WTC11 (cell line): ENCODE measurements at regions not wholly inside any gene's neighbourhood (a gene's known extent, or its start where the extent isn't known, plus 50 kb on each side); places are given as distances from the start of the nearest gene placed in this dataset.

Experiments used
- ATAC-seq: fragments of 200-7000 bp; cut with Tn5 transposase; 2 replicates; pipeline ENCODE4 v1.10.0; 2021; ENCODE audit warnings: mild to moderate bottlenecking, moderate library complexity
- CTCF ChIA-PET: fragments of 300-600 bp; sonication (Branson Sonifier 250); formaldehyde crosslinking; loops from one replicate; lab custom pipeline; 2021; ENCODE audit warnings: antibody characterized with exemption; lab: Charles Lee
- POLR2A ChIA-PET: fragments of 350-600 bp; sonication (Branson Sonifier 250); formaldehyde crosslinking; loops from one replicate; lab custom pipeline; 2021; ENCODE audit warnings: antibody characterized with exemption; lab: Charles Lee
- DNase-seq: peaks from one replicate; pipeline ENCODE4 v3.0.0; 2021; ENCODE audit warnings: low spot score
- H3K27ac Mint-ChIP-seq: 2 replicates; pipeline ENCODE4 v1.8.0; 2021; ENCODE audit warnings: mixed read lengths
- H3K27me3 Mint-ChIP-seq: 2 replicates; pipeline ENCODE4 v1.8.0; 2021; ENCODE audit warnings: low read depth, mild to moderate bottlenecking, moderate library complexity, mixed read lengths
- H3K36me3 Mint-ChIP-seq: 2 replicates; pipeline ENCODE4 v1.8.0; 2021; ENCODE audit warnings: mixed read lengths
- H3K4me1 Mint-ChIP-seq: 2 replicates; pipeline ENCODE4 v1.8.0; 2022; ENCODE audit warnings: mixed read lengths
- H3K4me3 Mint-ChIP-seq: 2 replicates; pipeline ENCODE4 v1.8.0; 2021; ENCODE audit warnings: mild to moderate bottlenecking, moderate library complexity, mixed read lengths
- H3K9me3 Mint-ChIP-seq: 2 replicates; pipeline ENCODE4 v1.8.0; 2021; ENCODE audit warnings: mixed read lengths
- CREM ChIP-seq: sonication (generic); formaldehyde crosslinking; IDR thresholded peaks from 2 replicates; pipeline ENCODE4 v1.8.1; 2022; ENCODE audit warnings: mild to moderate bottlenecking, missing genetic modification reagents, moderate library complexity
- ESRRA ChIP-seq: sonication (generic); formaldehyde crosslinking; IDR thresholded peaks from 2 replicates; pipeline ENCODE4 v1.8.1; 2022; ENCODE audit warnings: mild to moderate bottlenecking, missing genetic modification reagents, borderline replicate concordance
- GABPB1 ChIP-seq: sonication (generic); formaldehyde crosslinking; IDR thresholded peaks from 2 replicates; pipeline ENCODE4 v1.8.1; 2023; ENCODE audit warnings: mild to moderate bottlenecking, missing genetic modification reagents
- JUN ChIP-seq: sonication (generic); formaldehyde crosslinking; IDR thresholded peaks from 2 replicates; pipeline ENCODE4 v1.8.0; 2023; ENCODE audit warnings: mild to moderate bottlenecking, missing genetic modification reagents
- MYBL2 ChIP-seq: sonication (generic); formaldehyde crosslinking; IDR thresholded peaks from 2 replicates; pipeline ENCODE4 v1.8.1; 2023; ENCODE audit warnings: mild to moderate bottlenecking, moderate library complexity, missing genetic modification reagents
- OVOL2 ChIP-seq: fragments of 250-450 bp; sonication (Bioruptor Pico); IDR thresholded peaks from 2 replicates; pipeline ENCODE4 v1.9.0; 2021; ENCODE audit warnings: mild to moderate bottlenecking, borderline replicate concordance
- SMAD4 ChIP-seq: sonication (generic); formaldehyde crosslinking; IDR thresholded peaks from 2 replicates; pipeline ENCODE4 v1.8.0; 2022; ENCODE audit warnings: mild to moderate bottlenecking, missing genetic modification reagents
- TCF7 ChIP-seq: sonication (generic); formaldehyde crosslinking; IDR thresholded peaks from 2 replicates; pipeline ENCODE4 v1.8.0; 2022; ENCODE audit warnings: mild to moderate bottlenecking, low read depth, missing genetic modification reagents, moderate library complexity
- TEAD1 ChIP-seq: sonication (generic); formaldehyde crosslinking; IDR thresholded peaks from 2 replicates; pipeline ENCODE4 v1.8.0; 2022; ENCODE audit warnings: mild to moderate bottlenecking, missing genetic modification reagents
- TEAD4 ChIP-seq: sonication (generic); formaldehyde crosslinking; IDR thresholded peaks from 2 replicates; pipeline ENCODE4 v1.8.0; 2022; ENCODE audit warnings: mild to moderate bottlenecking, missing genetic modification reagents
- ZNF138 ChIP-seq: sonication (generic); formaldehyde crosslinking; conservative IDR thresholded peaks from 2 replicates; pipeline ENCODE4 v1.8.1; 2022; ENCODE audit warnings: mild to moderate bottlenecking, moderate library complexity, missing genetic modification reagents
- ZNF416 ChIP-seq: fragments of 250-450 bp; sonication (Bioruptor Pico); IDR thresholded peaks from 2 replicates; pipeline ENCODE4 v1.9.0; 2021; ENCODE audit warnings: mild to moderate bottlenecking, inconsistent platforms
- TF ChIP-seq, protein P1 (sequence below): sonication (generic); formaldehyde crosslinking; IDR thresholded peaks from 2 replicates; pipeline ENCODE4 v1.8.1; 2022; ENCODE audit warnings: low read depth, mild to moderate bottlenecking, moderate library complexity, missing genetic modification reagents, borderline replicate concordance
- TF ChIP-seq, protein P2 (sequence below): sonication (generic); formaldehyde crosslinking; IDR thresholded peaks from 2 replicates; pipeline ENCODE4 v1.8.1; 2022; ENCODE audit warnings: mild to moderate bottlenecking, missing genetic modification reagents, moderate library complexity, borderline replicate concordance
- TF ChIP-seq, protein P3 (sequence below): sonication (generic); formaldehyde crosslinking; IDR thresholded peaks from 2 replicates; pipeline ENCODE4 v1.8.0; 2022; ENCODE audit warnings: mild to moderate bottlenecking, missing genetic modification reagents
- TF ChIP-seq, protein P4 (sequence below): sonication (generic); formaldehyde crosslinking; IDR thresholded peaks from 2 replicates; pipeline ENCODE4 v1.8.1; 2022; ENCODE audit warnings: missing genetic modification reagents, borderline replicate concordance
- TF ChIP-seq, protein P5 (sequence below): sonication (generic); formaldehyde crosslinking; IDR thresholded peaks from 2 replicates; pipeline ENCODE4 v1.8.0; 2022; ENCODE audit warnings: missing genetic modification reagents
- TF ChIP-seq, protein P6 (sequence below): sonication (generic); formaldehyde crosslinking; IDR thresholded peaks from 2 replicates; pipeline ENCODE4 v1.8.0; 2022; ENCODE audit warnings: mild to moderate bottlenecking, missing genetic modification reagents
- TF ChIP-seq, protein P7 (sequence below): sonication (generic); formaldehyde crosslinking; IDR thresholded peaks from 2 replicates; pipeline ENCODE4 v1.8.0; 2023; ENCODE audit warnings: missing genetic modification reagents, mild to moderate bottlenecking, borderline replicate concordance
- TF ChIP-seq, protein P8 (sequence below): sonication (generic); formaldehyde crosslinking; IDR thresholded peaks from 2 replicates; pipeline ENCODE4 v1.8.0; 2022; ENCODE audit warnings: mild to moderate bottlenecking, missing genetic modification reagents

DNA sequence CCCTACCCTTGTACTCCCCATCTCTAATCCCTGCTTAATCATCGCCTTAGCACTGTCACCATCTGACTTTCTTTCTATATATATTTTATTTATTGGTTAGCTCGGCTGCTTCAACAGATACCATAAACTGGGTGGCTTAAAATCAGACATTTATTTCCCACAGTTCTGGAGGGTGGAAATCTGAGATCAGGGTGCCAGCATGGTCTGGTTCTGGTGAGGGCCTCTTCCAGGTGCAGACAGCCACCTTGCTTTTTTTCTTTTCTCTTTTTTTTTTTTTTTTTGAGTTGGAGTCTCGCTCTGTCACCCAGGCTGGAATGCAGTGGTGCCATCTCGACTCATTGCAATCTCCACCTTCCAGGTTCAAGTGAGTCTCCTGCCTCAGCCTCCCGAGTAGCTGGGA is 127.5 kb upstream of the ESR1 start:
- Mint-ChIP-seq H3K27ac (no peak overlapping the region), H3K4me3 (no peak overlapping the region), H3K9me3 (no peaks in the 10 kb centered on the region), H3K36me3 (no peaks in the 10 kb centered on the region), H3K27me3 (no peaks in the 10 kb centered on the region), H3K4me1 (peaks cover 25% of the 10 kb centered on the region)
- CTCF ChIA-PET, result no interaction called here
- no peak for TF ChIP-seq ZNF416 (CRISPR knock-in tag)
- TF ChIP-seq, protein P1, sequence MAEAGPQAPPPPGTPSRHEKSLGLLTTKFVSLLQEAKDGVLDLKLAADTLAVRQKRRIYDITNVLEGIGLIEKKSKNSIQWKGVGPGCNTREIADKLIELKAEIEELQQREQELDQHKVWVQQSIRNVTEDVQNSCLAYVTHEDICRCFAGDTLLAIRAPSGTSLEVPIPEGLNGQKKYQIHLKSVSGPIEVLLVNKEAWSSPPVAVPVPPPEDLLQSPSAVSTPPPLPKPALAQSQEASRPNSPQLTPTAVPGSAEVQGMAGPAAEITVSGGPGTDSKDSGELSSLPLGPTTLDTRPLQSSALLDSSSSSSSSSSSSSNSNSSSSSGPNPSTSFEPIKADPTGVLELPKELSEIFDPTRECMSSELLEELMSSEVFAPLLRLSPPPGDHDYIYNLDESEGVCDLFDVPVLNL (CRISPR knock-in tag), result no peak
- no peak for TF ChIP-seq ZNF138 (CRISPR knock-in tag)
- TF ChIP-seq JUN, result no peak
- TF ChIP-seq ESRRA (CRISPR knock-in tag), result no peak
- TF ChIP-seq, protein P2, sequence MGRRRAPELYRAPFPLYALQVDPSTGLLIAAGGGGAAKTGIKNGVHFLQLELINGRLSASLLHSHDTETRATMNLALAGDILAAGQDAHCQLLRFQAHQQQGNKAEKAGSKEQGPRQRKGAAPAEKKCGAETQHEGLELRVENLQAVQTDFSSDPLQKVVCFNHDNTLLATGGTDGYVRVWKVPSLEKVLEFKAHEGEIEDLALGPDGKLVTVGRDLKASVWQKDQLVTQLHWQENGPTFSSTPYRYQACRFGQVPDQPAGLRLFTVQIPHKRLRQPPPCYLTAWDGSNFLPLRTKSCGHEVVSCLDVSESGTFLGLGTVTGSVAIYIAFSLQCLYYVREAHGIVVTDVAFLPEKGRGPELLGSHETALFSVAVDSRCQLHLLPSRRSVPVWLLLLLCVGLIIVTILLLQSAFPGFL (CRISPR knock-in tag), result no peak
- no peak for TF ChIP-seq TEAD4 (CRISPR knock-in tag)
- no peak for TF ChIP-seq SMAD4 (CRISPR knock-in tag)
- TF ChIP-seq, protein P3, sequence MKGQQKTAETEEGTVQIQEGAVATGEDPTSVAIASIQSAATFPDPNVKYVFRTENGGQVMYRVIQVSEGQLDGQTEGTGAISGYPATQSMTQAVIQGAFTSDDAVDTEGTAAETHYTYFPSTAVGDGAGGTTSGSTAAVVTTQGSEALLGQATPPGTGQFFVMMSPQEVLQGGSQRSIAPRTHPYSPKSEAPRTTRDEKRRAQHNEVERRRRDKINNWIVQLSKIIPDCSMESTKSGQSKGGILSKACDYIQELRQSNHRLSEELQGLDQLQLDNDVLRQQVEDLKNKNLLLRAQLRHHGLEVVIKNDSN (CRISPR knock-in tag), result no peak
- TF ChIP-seq, protein P4, sequence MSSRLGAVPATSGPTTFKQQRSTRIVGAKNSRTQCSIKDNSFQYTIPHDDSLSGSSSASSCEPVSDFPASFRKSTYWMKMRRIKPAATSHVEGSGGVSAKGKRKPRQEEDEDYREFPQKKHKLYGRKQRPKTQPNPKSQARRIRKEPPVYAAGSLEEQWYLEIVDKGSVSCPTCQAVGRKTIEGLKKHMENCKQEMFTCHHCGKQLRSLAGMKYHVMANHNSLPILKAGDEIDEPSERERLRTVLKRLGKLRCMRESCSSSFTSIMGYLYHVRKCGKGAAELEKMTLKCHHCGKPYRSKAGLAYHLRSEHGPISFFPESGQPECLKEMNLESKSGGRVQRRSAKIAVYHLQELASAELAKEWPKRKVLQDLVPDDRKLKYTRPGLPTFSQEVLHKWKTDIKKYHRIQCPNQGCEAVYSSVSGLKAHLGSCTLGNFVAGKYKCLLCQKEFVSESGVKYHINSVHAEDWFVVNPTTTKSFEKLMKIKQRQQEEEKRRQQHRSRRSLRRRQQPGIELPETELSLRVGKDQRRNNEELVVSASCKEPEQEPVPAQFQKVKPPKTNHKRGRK (CRISPR knock-in tag), result no peak
- TF ChIP-seq TEAD1 (CRISPR knock-in tag), result no peak
- TF ChIP-seq, protein P5, sequence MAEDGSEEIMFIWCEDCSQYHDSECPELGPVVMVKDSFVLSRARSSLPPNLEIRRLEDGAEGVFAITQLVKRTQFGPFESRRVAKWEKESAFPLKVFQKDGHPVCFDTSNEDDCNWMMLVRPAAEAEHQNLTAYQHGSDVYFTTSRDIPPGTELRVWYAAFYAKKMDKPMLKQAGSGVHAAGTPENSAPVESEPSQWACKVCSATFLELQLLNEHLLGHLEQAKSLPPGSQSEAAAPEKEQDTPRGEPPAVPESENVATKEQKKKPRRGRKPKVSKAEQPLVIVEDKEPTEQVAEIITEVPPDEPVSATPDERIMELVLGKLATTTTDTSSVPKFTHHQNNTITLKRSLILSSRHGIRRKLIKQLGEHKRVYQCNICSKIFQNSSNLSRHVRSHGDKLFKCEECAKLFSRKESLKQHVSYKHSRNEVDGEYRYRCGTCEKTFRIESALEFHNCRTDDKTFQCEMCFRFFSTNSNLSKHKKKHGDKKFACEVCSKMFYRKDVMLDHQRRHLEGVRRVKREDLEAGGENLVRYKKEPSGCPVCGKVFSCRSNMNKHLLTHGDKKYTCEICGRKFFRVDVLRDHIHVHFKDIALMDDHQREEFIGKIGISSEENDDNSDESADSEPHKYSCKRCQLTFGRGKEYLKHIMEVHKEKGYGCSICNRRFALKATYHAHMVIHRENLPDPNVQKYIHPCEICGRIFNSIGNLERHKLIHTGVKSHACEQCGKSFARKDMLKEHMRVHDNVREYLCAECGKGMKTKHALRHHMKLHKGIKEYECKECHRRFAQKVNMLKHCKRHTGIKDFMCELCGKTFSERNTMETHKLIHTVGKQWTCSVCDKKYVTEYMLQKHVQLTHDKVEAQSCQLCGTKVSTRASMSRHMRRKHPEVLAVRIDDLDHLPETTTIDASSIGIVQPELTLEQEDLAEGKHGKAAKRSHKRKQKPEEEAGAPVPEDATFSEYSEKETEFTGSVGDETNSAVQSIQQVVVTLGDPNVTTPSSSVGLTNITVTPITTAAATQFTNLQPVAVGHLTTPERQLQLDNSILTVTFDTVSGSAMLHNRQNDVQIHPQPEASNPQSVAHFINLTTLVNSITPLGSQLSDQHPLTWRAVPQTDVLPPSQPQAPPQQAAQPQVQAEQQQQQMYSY (CRISPR knock-in tag), result no peak
- POLR2A ChIA-PET, result no interaction called here
- DNase-seq (no peak), ATAC-seq (no peak)

DNA sequence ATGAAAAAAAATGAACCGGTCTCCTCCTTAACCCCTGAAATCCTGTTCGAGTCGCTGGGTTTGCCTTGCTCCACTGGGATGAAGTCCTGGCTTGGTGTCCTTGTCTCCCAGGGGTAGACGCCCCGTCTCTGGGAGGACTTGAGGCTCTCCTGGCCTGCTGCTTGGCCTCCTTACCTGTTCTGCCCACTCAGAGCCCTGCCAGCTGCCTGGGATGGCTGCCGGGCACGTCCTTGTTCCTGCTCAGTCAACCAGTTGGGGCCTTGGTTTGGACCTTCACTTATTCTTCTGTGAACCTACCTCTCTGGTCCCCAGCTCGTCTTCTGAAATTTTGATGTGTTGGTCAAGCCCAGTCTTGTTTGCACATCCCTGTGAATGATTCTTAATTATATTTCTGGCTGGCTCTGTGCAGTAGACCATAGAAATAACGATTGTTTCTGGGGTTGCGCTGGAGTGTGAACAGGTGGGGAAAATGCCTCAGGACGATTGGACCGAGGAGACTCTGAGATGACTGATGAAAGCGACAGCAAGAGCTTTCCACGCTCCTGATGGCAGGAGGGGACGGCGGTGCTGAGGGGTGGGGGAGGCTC is 126.5 kb upstream of the ESR1 start:
- H3K27ac Mint-ChIP-seq, result no peak overlapping the region
- CTCF ChIA-PET, result interaction anchor here (1.1 to 1.6 kb wide), 3 partner anchors 32 to 444 kb away, joined by 3 to 5 read pairs (median 4); partner anchors contain the start of gene ESR1
- no peak overlapping the region for H3K4me3 Mint-ChIP-seq
- H3K27me3 Mint-ChIP-seq, result no peaks in the 10 kb centered on the region
- no peaks in the 10 kb centered on the region for H3K9me3 Mint-ChIP-seq
- no peaks in the 10 kb centered on the region for H3K36me3 Mint-ChIP-seq
- POLR2A ChIA-PET, result no interaction called here
- no peak for ATAC-seq
- DNase-seq, result no peak
- H3K4me1 Mint-ChIP-seq, result peaks cover 22% of the 10 kb centered on the region
- TF ChIP-seq, protein P6, sequence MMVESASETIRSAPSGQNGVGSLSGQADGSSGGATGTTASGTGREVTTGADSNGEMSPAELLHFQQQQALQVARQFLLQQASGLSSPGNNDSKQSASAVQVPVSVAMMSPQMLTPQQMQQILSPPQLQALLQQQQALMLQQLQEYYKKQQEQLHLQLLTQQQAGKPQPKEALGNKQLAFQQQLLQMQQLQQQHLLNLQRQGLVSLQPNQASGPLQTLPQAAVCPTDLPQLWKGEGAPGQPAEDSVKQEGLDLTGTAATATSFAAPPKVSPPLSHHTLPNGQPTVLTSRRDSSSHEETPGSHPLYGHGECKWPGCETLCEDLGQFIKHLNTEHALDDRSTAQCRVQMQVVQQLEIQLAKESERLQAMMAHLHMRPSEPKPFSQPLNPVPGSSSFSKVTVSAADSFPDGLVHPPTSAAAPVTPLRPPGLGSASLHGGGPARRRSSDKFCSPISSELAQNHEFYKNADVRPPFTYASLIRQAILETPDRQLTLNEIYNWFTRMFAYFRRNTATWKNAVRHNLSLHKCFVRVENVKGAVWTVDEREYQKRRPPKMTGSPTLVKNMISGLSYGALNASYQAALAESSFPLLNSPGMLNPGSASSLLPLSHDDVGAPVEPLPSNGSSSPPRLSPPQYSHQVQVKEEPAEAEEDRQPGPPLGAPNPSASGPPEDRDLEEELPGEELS (CRISPR knock-in tag), result no peak
- TF ChIP-seq GABPB1 (CRISPR knock-in tag) (no peak), TCF7 (CRISPR knock-in tag) (no peak), OVOL2 (CRISPR knock-in tag) (no peak), MYBL2 (CRISPR knock-in tag) (no peak), CREM (CRISPR knock-in tag) (no peak)
- TF ChIP-seq, protein P7, sequence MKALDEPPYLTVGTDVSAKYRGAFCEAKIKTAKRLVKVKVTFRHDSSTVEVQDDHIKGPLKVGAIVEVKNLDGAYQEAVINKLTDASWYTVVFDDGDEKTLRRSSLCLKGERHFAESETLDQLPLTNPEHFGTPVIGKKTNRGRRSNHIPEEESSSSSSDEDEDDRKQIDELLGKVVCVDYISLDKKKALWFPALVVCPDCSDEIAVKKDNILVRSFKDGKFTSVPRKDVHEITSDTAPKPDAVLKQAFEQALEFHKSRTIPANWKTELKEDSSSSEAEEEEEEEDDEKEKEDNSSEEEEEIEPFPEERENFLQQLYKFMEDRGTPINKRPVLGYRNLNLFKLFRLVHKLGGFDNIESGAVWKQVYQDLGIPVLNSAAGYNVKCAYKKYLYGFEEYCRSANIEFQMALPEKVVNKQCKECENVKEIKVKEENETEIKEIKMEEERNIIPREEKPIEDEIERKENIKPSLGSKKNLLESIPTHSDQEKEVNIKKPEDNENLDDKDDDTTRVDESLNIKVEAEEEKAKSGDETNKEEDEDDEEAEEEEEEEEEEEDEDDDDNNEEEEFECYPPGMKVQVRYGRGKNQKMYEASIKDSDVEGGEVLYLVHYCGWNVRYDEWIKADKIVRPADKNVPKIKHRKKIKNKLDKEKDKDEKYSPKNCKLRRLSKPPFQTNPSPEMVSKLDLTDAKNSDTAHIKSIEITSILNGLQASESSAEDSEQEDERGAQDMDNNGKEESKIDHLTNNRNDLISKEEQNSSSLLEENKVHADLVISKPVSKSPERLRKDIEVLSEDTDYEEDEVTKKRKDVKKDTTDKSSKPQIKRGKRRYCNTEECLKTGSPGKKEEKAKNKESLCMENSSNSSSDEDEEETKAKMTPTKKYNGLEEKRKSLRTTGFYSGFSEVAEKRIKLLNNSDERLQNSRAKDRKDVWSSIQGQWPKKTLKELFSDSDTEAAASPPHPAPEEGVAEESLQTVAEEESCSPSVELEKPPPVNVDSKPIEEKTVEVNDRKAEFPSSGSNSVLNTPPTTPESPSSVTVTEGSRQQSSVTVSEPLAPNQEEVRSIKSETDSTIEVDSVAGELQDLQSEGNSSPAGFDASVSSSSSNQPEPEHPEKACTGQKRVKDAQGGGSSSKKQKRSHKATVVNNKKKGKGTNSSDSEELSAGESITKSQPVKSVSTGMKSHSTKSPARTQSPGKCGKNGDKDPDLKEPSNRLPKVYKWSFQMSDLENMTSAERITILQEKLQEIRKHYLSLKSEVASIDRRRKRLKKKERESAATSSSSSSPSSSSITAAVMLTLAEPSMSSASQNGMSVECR (CRISPR knock-in tag), result no peak
- TF ChIP-seq, protein P8, sequence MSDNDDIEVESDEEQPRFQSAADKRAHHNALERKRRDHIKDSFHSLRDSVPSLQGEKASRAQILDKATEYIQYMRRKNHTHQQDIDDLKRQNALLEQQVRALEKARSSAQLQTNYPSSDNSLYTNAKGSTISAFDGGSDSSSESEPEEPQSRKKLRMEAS (CRISPR knock-in tag), result no peak
